Loucy (cell line): ENCODE measurements at regions not wholly inside any gene's neighbourhood (a gene's known extent, or its start where the extent isn't known, plus 50 kb on each side); places are given as distances from the start of the nearest gene placed in this dataset.

Experiments used
- H2AFZ ChIP-seq: fragments of 200-600 bp; sonication (generic); 2 replicates; pipeline ENCODE4 v1.6.0; 2016; ENCODE audit warnings: antibody characterized with exemption, mild to moderate bottlenecking, low read length, moderate library complexity
- H3F3A ChIP-seq: fragments of 200-600 bp; 2 replicates; pipeline ENCODE4 v1.6.0; 2016; ENCODE audit warnings: antibody characterized with exemption, low read depth, mild to moderate bottlenecking
- H3K27me3 ChIP-seq: fragments of 200-600 bp; sonication (generic); 2 replicates; pipeline ENCODE4 v1.6.1; 2014; ENCODE audit warnings: low read length, mild to moderate bottlenecking; ENCODE audit not compliant: insufficient read depth, poor library complexity, severe bottlenecking
- H3K36me3 ChIP-seq: fragments of 200-600 bp; sonication (generic); 2 replicates; pipeline ENCODE4 v1.6.1; 2016; ENCODE audit warnings: low read length; ENCODE audit not compliant: insufficient read depth
- H3K4me1 ChIP-seq: fragments of 200-600 bp; sonication (generic); 2 replicates; pipeline ENCODE4 v1.5.1; 2014; ENCODE audit warnings: low read length, mild to moderate bottlenecking; ENCODE audit not compliant: insufficient read depth, poor library complexity, severe bottlenecking
- H3K4me2 ChIP-seq: fragments of 200-600 bp; sonication (generic); 2 replicates; pipeline ENCODE4 v1.6.0; 2014; ENCODE audit warnings: antibody characterized with exemption, low read length, low read depth, mild to moderate bottlenecking; ENCODE audit not compliant: poor library complexity, severe bottlenecking
- H3K4me3 ChIP-seq: fragments of 200-600 bp; sonication (generic); 2 replicates; pipeline ENCODE4 v1.5.1; 2014; ENCODE audit warnings: low read length, mild to moderate bottlenecking, mixed read lengths; ENCODE audit not compliant: poor library complexity, severe bottlenecking
- H3K79me2 ChIP-seq: fragments of 200-600 bp; sonication (generic); 2 replicates; pipeline ENCODE4 v1.6.1; 2014; ENCODE audit warnings: low read length; ENCODE audit not compliant: insufficient read depth
- H3K9ac ChIP-seq: fragments of 200-600 bp; sonication (generic); 2 replicates; pipeline ENCODE4 v1.6.0; 2014; ENCODE audit warnings: mild to moderate bottlenecking, low read depth, low read length, moderate library complexity; ENCODE audit not compliant: poor library complexity, severe bottlenecking
- H3K9me2 ChIP-seq: fragments of 200-600 bp; sonication (generic); replicated peaks from 2 replicates; pipeline ENCODE4 v1.6.1; 2016; ENCODE audit warnings: low read depth, low read length, mixed read lengths
- H3K9me3 ChIP-seq: fragments of 200-600 bp; sonication (generic); 2 replicates; pipeline ENCODE4 v1.6.1; 2014; ENCODE audit warnings: mild to moderate bottlenecking, antibody characterized with exemption, low read length, low read depth; ENCODE audit not compliant: insufficient read depth
- H4K20me1 ChIP-seq: fragments of 200-600 bp; sonication (generic); 2 replicates; pipeline ENCODE4 v1.6.0; 2014; ENCODE audit warnings: antibody characterized with exemption, low read length, mild to moderate bottlenecking; ENCODE audit not compliant: insufficient read depth, poor library complexity, severe bottlenecking
- CTCF ChIP-seq: fragments of 200-600 bp; sonication (generic); conservative IDR thresholded peaks from 2 replicates; pipeline ENCODE4 v1.5.1; 2014; ENCODE audit warnings: mild to moderate bottlenecking, antibody characterized with exemption, low read length
- EZH2phosphoT487 ChIP-seq: fragments of 200-600 bp; IDR thresholded peaks from 2 replicates; pipeline ENCODE4 v1.6.1; 2018; ENCODE audit warnings: antibody characterized with exemption, mild to moderate bottlenecking, moderate library complexity, borderline replicate concordance

GRCh38 chr3:89654031-89654430 lies 546.6 kb downstream of the EPHA3 start:
- Histone ChIP-seq H3K9me3 (no peaks in the 10 kb centered on the region; the same call in 1 of the 2 replicates), H3K27me3 (no peaks in the 10 kb centered on the region), H3K9ac (no peak overlapping the region), H3K4me2 (no peak overlapping the region), H3K4me3 (no peak overlapping the region), H3F3A (no peaks in the 10 kb centered on the region), H3K4me1 (no peaks in the 10 kb centered on the region), H3K79me2 (no peaks in the 10 kb centered on the region), H2AFZ (no peak overlapping the region), H3K9me2 (no peaks in the 10 kb centered on the region), H4K20me1 (no peaks in the 10 kb centered on the region), H3K36me3 (no peaks in the 10 kb centered on the region)
- no peak for TF ChIP-seq EZH2phosphoT487
- no peak for TF ChIP-seq CTCF

DNA sequence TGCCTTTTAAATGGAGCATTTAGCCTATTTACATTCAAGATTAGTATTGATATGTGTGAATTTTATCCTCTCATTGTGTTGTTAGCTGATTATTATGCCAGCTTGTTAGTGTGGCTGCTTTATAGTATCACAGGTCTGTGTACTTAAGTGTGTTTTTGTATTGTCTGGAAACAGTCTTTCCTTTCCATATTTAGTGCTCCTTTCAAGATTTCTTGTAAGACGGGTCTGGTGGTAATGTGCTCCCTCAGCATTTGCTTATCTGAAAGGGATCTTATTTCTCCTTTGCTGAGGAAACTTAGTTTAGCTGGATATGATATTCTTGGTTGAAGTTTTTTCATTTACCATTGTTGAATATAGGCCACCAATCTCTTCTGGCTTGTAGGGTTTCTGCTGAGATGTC lies 549.0 kb downstream of the EPHA3 start:
- no peak overlapping the region for H3K4me2 ChIP-seq

GRCh38 chr3:89679686-89680085 lies 572.3 kb downstream of the EPHA3 start:
- Histone ChIP-seq H3K79me2 (no peaks in the 10 kb centered on the region), H3K36me3 (no peaks in the 10 kb centered on the region), H4K20me1 (no peaks in the 10 kb centered on the region), H3K4me3 (no peak overlapping the region), H3K27me3 (no peaks in the 10 kb centered on the region), H3K9me2 (no peaks in the 10 kb centered on the region), H2AFZ (no peak overlapping the region), H3F3A (no peaks in the 10 kb centered on the region), H3K9ac (no peak overlapping the region), H3K9me3 (no peaks in the 10 kb centered on the region), H3K4me1 (no peaks in the 10 kb centered on the region), H3K4me2 (no peak overlapping the region)
- TF ChIP-seq EZH2phosphoT487 = no peak

More for the DNA sequence above, 549.0 kb downstream of the EPHA3 start:
- Histone ChIP-seq H3K9ac (no peak overlapping the region), H2AFZ (no peak overlapping the region), H3K79me2 (no peaks in the 10 kb centered on the region), H3K4me3 (no peak overlapping the region), H3K36me3 (no peaks in the 10 kb centered on the region), H3K9me3 (no peaks in the 10 kb centered on the region; the same call in 1 of the 2 replicates), H3K4me1 (no peaks in the 10 kb centered on the region), H4K20me1 (no peaks in the 10 kb centered on the region), H3K27me3 (no peaks in the 10 kb centered on the region), H3F3A (no peaks in the 10 kb centered on the region), H3K9me2 (no peaks in the 10 kb centered on the region)
- TF ChIP-seq EZH2phosphoT487 = no peak
- no peak for TF ChIP-seq CTCF

GRCh38 chr3:89682556-89682955 lies 575.1 kb downstream of the EPHA3 start:
- Histone ChIP-seq H3K4me2 (no peak overlapping the region), H3K9me3 (no peaks in the 10 kb centered on the region), H3K79me2 (no peaks in the 10 kb centered on the region), H4K20me1 (no peaks in the 10 kb centered on the region), H3K9ac (no peak overlapping the region), H3K36me3 (no peaks in the 10 kb centered on the region), H3F3A (no peaks in the 10 kb centered on the region), H3K9me2 (no peaks in the 10 kb centered on the region), H3K4me1 (no peaks in the 10 kb centered on the region), H3K4me3 (no peak overlapping the region), H3K27me3 (no peaks in the 10 kb centered on the region), H2AFZ (no peak overlapping the region)
- TF ChIP-seq EZH2phosphoT487 = no peak
- no peak for TF ChIP-seq CTCF
